ENCODE measurements at regions not wholly inside any gene's neighbourhood (a gene's known extent, or its start where the extent isn't known, plus 50 kb on each side); places are given as distances from the start of the nearest gene placed in this dataset.

- H3K36me3 ChIP-seq (ENCODE audit: insufficient read depth, low read depth, low read length), result no peaks in the 10 kb centered on the region
- H3K9me3 ChIP-seq (ENCODE audit: insufficient read depth, low read depth, low read length), result no peaks in the 10 kb centered on the region
- H3K27ac ChIP-seq (ENCODE audit: low read length), result no peak overlapping the region
- no peaks in the 10 kb centered on the region for H3K27me3 ChIP-seq (ENCODE audit: insufficient read depth, low read length)
- no peak overlapping the region for H3K9ac ChIP-seq (ENCODE audit: low read depth, low read length)
- no peak overlapping the region for H3K4me3 ChIP-seq (ENCODE audit: low read length)
- H3K4me1 ChIP-seq (ENCODE audit: insufficient read depth, low read length), result no peaks in the 10 kb centered on the region
Measured at GRCh38 chr4:140271553-140271952, 101.9 kb upstream of the SCOC start.

DNA sequence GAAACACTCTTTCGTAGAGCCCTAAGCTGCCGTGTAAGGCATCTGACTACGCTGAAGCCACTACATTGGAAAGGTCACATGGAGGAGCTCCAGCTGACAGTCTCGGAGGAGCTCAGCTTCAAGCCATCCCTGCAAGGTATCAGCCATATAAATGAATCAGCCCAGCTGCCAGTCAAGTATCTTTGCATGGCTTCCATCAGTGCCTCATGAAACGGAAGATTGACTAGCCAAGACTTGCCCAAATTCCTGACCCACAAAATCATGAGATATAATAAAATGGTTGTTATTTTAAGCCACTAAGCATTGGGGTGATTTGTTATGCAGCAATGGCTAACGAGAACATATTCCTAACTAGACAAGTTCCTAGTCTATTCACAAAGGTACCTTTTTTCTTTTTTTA lies 104.1 kb upstream of the SCOC start:
- Histone ChIP-seq H3K4me1 (ENCODE audit: insufficient read depth, low read length) (no peaks in the 10 kb centered on the region), H3K36me3 (ENCODE audit: insufficient read depth, low read depth, low read length) (no peaks in the 10 kb centered on the region), H3K27me3 (ENCODE audit: insufficient read depth, low read length) (no peaks in the 10 kb centered on the region), H3K9ac (ENCODE audit: low read depth, low read length) (no peak overlapping the region), H3K27ac (ENCODE audit: low read length) (no peak overlapping the region), H3K4me3 (ENCODE audit: low read length) (no peak overlapping the region), H3K9me3 (ENCODE audit: insufficient read depth, low read depth, low read length) (no peaks in the 10 kb centered on the region)

DNA sequence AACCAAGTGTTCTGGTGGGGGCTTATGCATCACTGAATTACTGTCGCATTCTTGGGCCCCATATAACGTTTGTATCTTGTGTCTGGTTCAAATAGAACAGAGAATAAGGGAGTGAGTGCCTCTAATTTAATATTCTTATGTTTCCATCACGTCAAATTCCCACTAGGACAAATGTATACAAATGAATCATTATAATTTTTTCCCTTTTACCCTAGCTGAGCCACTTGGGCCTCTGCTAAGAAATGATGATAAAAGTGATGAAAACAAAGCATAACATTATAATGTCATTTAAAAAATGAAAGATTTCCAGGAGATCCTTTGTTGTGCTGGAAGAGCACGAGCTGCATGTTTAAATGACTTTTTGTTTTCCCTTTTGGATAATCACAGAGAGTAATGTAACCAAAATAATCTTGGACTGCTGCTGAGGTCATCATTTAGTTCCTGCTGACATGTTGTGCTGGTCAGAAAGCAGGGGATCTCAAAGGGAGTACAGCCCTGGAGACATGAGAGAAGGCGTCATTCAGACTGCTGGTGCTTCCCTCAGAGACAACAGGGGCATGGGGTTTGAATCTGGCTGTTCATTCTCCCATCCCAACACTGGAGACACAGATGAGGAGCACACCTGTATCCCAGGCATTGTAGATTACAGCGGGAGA lies 105.1 kb upstream of the SCOC start:
- Histone ChIP-seq H3K9me3 (ENCODE audit: insufficient read depth, low read depth, low read length) (no peaks in the 10 kb centered on the region), H3K4me3 (ENCODE audit: low read length) (no peak overlapping the region), H3K4me1 (ENCODE audit: insufficient read depth, low read length) (no peaks in the 10 kb centered on the region), H3K9ac (ENCODE audit: low read depth, low read length) (no peak overlapping the region), H3K36me3 (ENCODE audit: insufficient read depth, low read depth, low read length) (no peaks in the 10 kb centered on the region), H3K27ac (ENCODE audit: low read length) (no peak overlapping the region), H3K27me3 (ENCODE audit: insufficient read depth, low read length) (no peaks in the 10 kb centered on the region)

GRCh38 chr4:140267576-140267975 lies 105.9 kb upstream of the SCOC start:
- Histone ChIP-seq H3K9me3 (ENCODE audit: insufficient read depth, low read depth, low read length) (no peaks in the 10 kb centered on the region), H3K36me3 (ENCODE audit: insufficient read depth, low read depth, low read length) (no peaks in the 10 kb centered on the region), H3K27ac (ENCODE audit: low read length) (no peak overlapping the region), H3K27me3 (ENCODE audit: insufficient read depth, low read length) (no peaks in the 10 kb centered on the region), H3K4me3 (ENCODE audit: low read length) (no peak overlapping the region), H3K9ac (ENCODE audit: low read depth, low read length) (no peak overlapping the region), H3K4me1 (ENCODE audit: insufficient read depth, low read length) (no peaks in the 10 kb centered on the region)

- H3K36me3 ChIP-seq (ENCODE audit: insufficient read depth, low read depth, low read length), result no peaks in the 10 kb centered on the region
- no peak overlapping the region for H3K9ac ChIP-seq (ENCODE audit: low read depth, low read length)
- no peaks in the 10 kb centered on the region for H3K4me1 ChIP-seq (ENCODE audit: insufficient read depth, low read length)
- no peak overlapping the region for H3K27ac ChIP-seq (ENCODE audit: low read length)
- no peak overlapping the region for H3K4me3 ChIP-seq (ENCODE audit: low read length)
- H3K27me3 ChIP-seq (ENCODE audit: insufficient read depth, low read length), result no peaks in the 10 kb centered on the region
- no peaks in the 10 kb centered on the region for H3K9me3 ChIP-seq (ENCODE audit: insufficient read depth, low read depth, low read length)
Measured at GRCh38 chr4:140266958-140267568, 106.4 kb upstream of the SCOC start.

DNA sequence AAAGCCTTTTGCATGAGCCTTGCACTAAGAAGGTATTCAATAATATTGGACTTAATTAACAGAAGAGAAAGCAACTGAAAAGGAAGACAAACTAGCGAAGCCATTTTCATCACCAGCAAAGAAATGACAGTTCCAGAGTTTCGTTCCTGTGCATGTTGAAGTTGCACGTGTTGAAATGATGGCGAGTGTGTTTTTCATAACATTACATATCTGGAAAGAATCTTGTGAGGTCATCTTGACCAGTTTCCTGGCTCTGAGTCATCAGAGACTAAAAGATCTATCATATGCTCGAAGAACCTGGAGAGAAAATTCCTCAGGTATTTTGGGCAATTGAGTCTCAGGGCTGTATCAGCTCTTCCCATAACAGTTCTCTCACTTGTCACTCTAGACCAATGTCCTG lies 106.2 kb upstream of the MAML3 start:
- no peaks in the 10 kb centered on the region for H3K9me3 ChIP-seq (ENCODE audit: insufficient read depth, low read depth, low read length)
- no peak overlapping the region for H3K27ac ChIP-seq (ENCODE audit: low read length)
- H3K9ac ChIP-seq (ENCODE audit: low read depth, low read length), result no peak overlapping the region
- H3K4me1 ChIP-seq (ENCODE audit: insufficient read depth, low read length), result peaks cover 4% of the 10 kb centered on the region; the same call in 1 of the 2 replicates
- no peaks in the 10 kb centered on the region for H3K27me3 ChIP-seq (ENCODE audit: insufficient read depth, low read length)
- no peaks in the 10 kb centered on the region for H3K36me3 ChIP-seq (ENCODE audit: insufficient read depth, low read depth, low read length)
- H3K4me3 ChIP-seq (ENCODE audit: low read length), result no peak overlapping the region

DNA sequence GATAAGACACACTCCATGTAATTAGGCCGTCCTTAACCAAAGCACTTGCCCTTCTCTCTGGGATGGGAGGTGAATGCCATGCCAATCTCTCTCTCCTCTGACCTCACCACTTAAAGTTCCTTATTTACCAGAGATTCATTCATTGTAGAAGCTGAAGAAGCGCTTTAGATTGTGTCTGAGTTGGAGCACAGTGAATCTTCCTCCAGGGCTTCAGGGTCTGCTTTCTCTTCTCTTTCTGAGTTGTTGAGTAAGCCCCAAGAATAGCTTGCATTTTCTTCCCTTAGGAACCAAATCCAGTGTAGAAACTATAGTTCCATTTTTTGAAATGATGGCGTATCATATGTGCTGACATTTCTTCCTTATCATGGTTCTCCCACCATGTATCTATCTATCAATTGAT lies 104.5 kb upstream of the MAML3 start:
- Histone ChIP-seq H3K36me3 (ENCODE audit: insufficient read depth, low read depth, low read length) (no peaks in the 10 kb centered on the region), H3K4me3 (ENCODE audit: low read length) (no peak overlapping the region), H3K9me3 (ENCODE audit: insufficient read depth, low read depth, low read length) (no peaks in the 10 kb centered on the region), H3K9ac (ENCODE audit: low read depth, low read length) (no peak overlapping the region), H3K4me1 (ENCODE audit: insufficient read depth, low read length) (peaks cover 5% of the 10 kb centered on the region; the same call in 1 of the 2 replicates), H3K27me3 (ENCODE audit: insufficient read depth, low read length) (peaks cover 9% of the 10 kb centered on the region; the same call in 1 of the 2 replicates), H3K27ac (ENCODE audit: low read length) (no peak overlapping the region)

DNA sequence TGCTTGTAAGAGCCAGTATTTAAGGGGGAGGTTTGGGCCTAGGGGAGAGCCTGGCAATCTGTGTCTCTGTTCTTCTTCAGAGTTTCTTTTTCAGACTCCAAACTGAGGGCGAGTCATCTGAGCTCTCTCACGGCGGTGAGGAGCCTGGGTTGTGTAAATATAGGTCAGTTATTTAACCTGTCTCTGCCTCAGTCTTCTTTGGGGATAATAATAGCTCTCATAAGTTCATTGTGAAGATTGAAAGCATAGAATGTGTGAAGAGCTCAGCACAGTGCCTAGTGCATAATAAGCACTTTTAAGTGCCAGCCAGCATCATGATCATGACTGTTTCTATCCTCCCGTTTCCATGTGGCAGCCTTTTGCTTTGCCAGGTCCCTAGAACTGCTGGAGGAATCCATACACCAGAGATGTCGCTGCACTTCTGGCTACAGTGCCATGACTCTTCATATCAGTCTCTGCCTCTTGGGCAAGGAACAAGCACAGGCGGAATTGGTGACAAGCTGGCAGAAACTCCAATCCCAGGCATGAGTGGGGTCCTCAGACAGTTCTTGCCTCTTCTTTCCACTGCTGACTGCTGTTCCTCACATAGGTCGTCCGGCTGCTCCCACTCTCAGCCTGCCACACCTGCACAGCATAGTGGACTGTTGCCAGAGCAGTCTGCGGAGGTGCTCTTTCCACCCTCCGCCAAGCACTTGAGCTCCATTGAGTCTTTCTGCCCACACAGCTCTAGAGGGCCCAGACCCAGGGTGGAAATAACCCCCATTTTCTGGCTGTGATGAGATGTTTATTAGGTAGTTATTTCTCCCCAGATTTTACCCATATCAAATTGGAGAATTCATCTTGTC lies 103.7 kb upstream of the MAML3 start:
- Histone ChIP-seq H3K4me3 (ENCODE audit: low read length) (no peak overlapping the region), H3K27ac (ENCODE audit: low read length) (no peak overlapping the region), H3K27me3 (ENCODE audit: insufficient read depth, low read length) (peaks cover 10% of the 10 kb centered on the region; the same call in 1 of the 2 replicates), H3K9ac (ENCODE audit: low read depth, low read length) (no peak overlapping the region), H3K9me3 (ENCODE audit: insufficient read depth, low read depth, low read length) (no peaks in the 10 kb centered on the region), H3K4me1 (ENCODE audit: insufficient read depth, low read length) (peaks cover 7% of the 10 kb centered on the region; the same call in 1 of the 2 replicates), H3K36me3 (ENCODE audit: insufficient read depth, low read depth, low read length) (no peaks in the 10 kb centered on the region)

GRCh38 chr4:140256941-140257340 lies 103.0 kb upstream of the MAML3 start:
- Histone ChIP-seq H3K27ac (ENCODE audit: low read length) (no peak overlapping the region), H3K27me3 (ENCODE audit: insufficient read depth, low read length) (peaks cover 16% of the 10 kb centered on the region), H3K9ac (ENCODE audit: low read depth, low read length) (no peak overlapping the region), H3K9me3 (ENCODE audit: insufficient read depth, low read depth, low read length) (no peaks in the 10 kb centered on the region), H3K4me1 (ENCODE audit: insufficient read depth, low read length) (peaks cover 12% of the 10 kb centered on the region; the same call in 1 of the 2 replicates), H3K4me3 (ENCODE audit: low read length) (no peak overlapping the region), H3K36me3 (ENCODE audit: insufficient read depth, low read depth, low read length) (no peaks in the 10 kb centered on the region)

DNA sequence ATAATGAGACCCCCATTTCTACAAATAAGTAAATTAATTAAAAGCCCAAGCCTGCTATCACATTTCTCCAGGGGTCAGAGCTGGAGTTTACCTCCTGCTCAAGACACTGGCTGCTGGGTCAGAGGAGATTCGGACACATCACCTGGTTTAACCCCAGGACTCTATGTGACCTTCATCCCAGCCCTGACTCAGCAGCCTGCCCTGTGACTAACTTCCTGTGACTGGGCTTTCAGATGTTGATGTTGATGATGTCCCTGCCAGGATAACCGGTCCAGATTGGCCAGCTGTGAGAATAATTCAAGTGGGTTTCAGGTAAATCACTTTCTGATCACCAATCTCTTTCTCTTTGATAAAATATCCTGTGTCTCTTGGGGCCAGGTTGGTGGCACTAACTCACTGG lies 102.4 kb upstream of the MAML3 start:
- no peak overlapping the region for H3K27ac ChIP-seq (ENCODE audit: low read length)
- peaks cover 22% of the 10 kb centered on the region for H3K27me3 ChIP-seq (ENCODE audit: insufficient read depth, low read length)

GRCh38 chr4:140255927-140256326 lies 101.9 kb upstream of the MAML3 start:
- Histone ChIP-seq H3K9me3 (ENCODE audit: insufficient read depth, low read depth, low read length) (no peaks in the 10 kb centered on the region), H3K9ac (ENCODE audit: low read depth, low read length) (no peak overlapping the region), H3K27me3 (ENCODE audit: insufficient read depth, low read length) (peaks cover 23% of the 10 kb centered on the region), H3K4me1 (ENCODE audit: insufficient read depth, low read length) (peaks cover 14% of the 10 kb centered on the region; the same call in 1 of the 2 replicates), H3K4me3 (ENCODE audit: low read length) (no peak overlapping the region), H3K27ac (ENCODE audit: low read length) (no peak overlapping the region), H3K36me3 (ENCODE audit: insufficient read depth, low read depth, low read length) (no peaks in the 10 kb centered on the region)

More for the DNA sequence above, 102.4 kb upstream of the MAML3 start:
- H3K9me3 ChIP-seq (ENCODE audit: insufficient read depth, low read depth, low read length), result no peaks in the 10 kb centered on the region
- no peaks in the 10 kb centered on the region for H3K36me3 ChIP-seq (ENCODE audit: insufficient read depth, low read depth, low read length)
- H3K9ac ChIP-seq (ENCODE audit: low read depth, low read length), result no peak overlapping the region
- no peak overlapping the region for H3K4me3 ChIP-seq (ENCODE audit: low read length)
- H3K4me1 ChIP-seq (ENCODE audit: insufficient read depth, low read length), result peaks cover 14% of the 10 kb centered on the region; the same call in 1 of the 2 replicates
